SW 1271 (cell line): ENCODE measurements at regions not wholly inside any gene's neighbourhood (a gene's known extent, or its start where the extent isn't known, plus 50 kb on each side); places are given as distances from the start of the nearest gene placed in this dataset.
"Not testable (repeated sequence)": the region's sequence is repeated elsewhere in the genome, so short reads cannot be mapped to it uniquely, and the experiment has no call there.

Experiments
- DNase-seq, 2 experiments: peaks; one replicate each; lab custom pipeline; 2025; lab: John Stamatoyannopoulos, UW

DNA sequence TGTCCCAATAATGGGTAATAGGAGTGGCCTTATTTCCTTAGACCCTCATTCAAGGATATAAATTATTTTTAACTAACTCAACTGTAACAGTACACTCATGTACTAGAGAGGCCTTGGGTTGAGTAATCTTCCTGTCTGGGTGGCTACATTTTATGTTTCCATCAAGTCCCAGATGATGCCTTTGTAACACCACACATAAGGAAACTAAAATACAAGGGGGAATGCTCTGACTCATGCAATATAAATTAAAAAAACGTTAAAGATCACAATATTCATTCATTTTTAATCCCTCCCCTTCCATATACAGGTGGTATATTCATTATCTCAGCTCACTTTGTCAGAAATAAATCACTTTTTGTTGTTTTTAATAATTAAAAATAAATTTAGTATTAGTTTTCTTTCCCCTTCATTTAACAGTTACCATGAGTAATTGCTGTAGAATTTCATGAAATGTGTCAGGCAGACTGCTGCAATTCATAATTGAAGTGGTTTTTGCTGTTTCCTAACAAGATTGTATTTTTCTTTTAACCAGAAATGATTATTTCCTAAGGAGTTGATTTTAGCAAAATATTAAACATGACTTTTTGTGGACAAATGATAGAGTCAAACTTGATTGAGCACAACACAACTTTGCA lies 1403.6 kb downstream of the SUCLG1 start:
- DNase-seq = peak; percentile 29 to 50

DNA sequence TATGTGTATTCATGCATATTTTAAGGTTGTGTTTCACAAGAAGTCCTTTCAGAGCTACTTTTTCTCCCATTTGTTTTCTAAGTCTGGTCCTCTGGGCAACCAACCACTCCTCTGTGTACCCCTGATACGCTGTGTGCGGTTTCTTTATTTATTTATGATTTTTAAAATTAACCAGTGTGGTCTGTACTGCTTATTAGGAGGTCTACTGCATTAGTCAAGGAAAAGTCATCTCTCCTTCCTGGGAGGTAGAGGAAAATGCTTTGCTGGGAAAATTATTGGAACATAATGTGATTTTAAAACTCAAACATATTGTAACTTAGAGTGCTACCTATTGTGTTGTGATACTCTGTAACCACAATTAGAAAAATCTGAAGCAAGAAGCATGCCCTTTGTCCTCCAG lies 1404.3 kb downstream of the SUCLG1 start:
- DNase-seq = no peak

DNA sequence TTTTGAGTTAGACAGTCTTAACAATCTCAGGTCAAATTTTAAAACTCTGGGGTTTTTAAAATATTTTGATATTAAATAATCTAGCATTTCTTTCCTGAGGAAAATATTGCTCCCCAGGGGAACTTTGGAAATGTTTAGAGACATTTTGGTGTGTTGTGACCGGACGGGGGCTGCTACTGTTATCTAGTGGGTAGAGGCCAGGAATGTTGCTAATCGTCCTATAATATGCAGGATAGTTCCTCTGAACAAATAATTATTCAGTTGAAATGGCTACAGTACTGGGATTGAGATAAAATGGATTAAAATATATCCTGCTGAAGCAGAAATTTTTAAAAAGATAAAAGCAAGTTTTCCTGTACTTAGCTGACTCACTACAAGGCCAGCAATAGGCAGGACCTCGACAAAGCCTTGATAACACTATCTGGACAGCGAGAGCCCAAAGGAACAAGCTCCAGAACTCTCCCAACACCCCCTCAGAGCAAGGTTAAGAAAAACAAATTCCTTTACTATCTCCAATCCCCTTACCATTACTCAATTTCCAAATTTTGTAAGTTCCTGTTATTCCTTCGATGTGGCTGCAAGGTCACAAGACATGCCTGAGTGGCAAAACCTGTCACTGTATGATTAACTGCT lies 1407.4 kb downstream of the SUCLG1 start:
- DNase-seq = no peak

DNA sequence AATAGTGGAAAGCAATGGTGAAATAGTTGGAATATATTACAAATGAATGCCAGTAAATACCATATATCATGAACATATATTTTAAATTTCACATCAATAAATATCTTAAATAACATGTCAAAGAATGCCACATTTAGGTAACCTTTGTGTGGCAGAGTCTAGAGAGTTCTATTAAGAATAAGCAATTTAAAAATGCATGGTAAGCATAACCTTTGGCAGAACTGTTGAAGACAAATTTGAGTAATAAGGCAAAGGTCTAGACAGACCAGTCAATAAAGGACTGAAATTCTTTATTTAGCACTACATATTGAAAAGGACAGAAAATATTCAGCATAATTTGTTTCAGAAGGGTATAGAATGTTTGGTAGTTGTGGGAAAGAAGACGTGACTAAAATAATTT lies 1417.0 kb downstream of the SUCLG1 start:
- DNase-seq = no peak

DNA sequence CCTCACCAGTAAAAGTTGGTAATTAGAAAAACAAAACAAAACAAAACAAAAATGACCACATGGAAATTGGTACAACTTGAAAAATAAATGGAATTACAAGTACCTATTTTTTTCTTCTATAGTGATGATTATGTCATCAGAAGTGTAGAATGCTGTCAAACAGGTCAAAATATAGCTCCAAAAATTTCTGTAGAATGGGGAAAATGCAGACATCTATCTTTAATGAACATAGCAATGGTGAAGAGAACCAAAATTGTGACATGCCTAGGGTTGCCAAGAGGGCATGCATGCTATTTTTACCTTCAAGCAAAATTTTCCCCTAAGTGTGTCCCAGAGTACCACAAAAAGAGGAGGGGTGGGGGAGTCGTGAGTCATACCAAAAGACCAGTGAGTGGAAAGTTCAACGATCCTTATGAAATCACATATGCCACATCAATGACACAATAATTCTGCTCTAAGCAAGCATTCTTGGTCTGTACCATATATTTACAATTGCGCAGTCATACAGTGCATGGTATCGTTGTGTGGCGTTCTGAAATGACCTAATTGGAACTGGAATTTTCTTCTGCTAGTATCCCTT lies 1436.4 kb downstream of the SUCLG1 start:
- no peak for DNase-seq

DNA sequence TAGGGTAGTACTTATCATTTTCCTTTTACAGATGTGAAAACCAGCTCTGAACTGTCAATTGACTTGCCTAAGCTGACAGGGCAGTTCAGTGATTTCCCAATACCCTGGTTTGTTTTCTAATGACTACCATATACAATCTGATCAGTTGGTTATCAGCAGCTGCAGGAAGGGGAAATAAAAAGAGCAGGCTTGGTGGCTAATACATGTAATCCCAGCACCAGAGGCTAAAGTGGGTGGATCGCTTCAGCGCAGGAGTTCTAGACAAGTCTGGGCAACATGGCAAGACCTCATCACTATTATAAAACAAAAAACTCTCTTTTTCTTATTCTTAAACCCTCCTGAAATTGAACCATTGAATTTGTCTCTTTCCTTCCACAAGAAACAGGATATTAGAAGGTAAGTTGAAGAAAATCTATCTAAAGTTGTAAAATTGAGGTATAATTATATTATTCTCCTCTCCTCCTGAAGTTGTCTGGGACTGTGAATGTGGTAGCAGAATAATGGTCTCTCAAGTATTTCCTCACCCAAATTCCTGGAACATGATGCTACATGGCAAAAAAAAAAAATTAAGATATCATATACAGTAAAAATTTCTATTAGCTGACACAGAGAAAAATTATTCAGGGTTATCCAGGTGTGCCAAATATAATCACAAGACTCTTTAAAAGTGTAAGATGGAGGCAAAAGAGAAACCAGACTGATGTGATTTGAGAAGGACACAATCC lies 1441.6 kb downstream of the SUCLG1 start:
- DNase-seq = no peak

DNA sequence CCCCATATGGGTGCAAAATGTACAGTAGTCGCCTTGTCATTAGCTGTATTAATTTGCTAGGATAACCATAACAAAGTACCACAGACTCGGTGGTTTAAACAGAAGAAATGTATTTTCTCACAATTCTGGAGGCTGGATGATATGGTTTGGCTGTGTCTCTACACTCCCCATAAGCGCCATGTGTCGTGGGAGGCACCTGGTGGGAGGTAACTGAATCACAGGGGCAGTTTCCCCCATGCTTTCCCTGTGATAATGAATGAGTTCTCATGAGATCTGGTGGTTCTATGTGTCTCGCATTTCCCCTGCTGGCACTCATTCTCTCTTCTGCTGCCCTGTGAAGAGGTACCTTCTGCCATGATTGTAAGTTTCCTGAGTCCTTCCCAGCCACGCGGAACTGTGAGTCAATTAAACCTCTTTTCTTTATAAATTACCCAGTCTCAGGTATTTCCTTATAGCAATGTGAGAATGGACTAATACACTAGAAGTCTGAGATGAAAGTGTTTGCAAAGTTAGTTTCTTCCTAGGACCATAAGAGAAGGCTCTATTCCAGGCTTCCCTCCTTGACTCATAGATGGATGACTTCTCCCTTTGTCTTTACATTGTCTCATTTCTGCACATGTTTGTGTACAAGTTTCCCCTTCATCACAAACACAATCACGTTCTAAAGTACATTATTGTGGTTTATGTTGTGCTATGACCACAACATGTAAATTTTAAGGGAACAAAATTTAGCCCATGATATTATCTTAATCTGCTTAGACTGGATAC lies 1442.6 kb downstream of the SUCLG1 start:
- DNase-seq = no peak

DNA sequence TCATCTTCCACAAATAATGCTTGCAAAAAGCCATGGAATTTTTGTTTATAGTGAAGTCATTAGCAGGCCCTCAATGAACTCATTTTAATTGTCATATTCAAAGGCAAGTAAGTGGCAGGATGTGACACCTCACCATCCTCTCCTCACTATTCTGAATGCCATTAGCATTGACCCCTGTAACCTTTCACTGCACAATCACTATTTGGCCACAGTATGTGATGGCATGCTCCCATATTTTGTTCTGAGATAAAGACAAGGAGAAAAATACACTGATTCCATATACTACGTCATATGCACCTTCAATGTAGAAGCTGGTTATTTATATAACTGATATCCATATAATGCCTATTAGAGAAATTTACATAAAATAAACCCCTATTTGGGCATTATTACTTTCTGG lies 1443.2 kb downstream of the SUCLG1 start:
- DNase-seq = no peak

DNA sequence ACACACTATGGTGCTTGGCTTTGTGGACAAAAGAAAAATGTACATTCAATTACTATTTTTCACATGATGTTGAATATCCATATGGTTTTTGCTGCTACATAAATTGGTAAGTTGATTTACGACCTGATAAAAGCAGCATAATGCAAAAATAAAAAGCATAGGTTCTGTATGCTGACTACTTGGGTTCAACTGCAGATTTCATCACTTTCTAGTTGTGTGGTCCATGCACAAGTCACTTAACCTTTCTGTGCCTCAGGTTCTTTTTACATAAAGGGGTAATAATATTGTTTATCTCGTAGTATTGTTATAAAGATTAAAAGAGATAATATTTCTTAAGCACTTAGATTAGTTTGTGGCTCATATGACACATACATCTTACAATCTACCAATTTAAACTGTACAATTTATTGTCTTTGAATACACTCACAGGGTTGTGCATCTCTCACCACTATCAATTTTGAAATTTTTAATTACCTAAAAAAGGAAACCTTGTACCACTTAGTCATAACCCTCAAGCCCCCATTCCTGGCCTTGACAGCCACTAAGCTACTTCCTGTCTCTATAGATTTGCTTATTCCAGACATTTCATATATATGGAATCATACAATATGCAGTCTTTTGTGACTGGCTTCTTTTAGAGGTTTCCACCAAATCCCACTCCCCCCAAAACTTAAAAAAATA lies 1443.9 kb downstream of the SUCLG1 start:
- DNase-seq = no peak

DNA sequence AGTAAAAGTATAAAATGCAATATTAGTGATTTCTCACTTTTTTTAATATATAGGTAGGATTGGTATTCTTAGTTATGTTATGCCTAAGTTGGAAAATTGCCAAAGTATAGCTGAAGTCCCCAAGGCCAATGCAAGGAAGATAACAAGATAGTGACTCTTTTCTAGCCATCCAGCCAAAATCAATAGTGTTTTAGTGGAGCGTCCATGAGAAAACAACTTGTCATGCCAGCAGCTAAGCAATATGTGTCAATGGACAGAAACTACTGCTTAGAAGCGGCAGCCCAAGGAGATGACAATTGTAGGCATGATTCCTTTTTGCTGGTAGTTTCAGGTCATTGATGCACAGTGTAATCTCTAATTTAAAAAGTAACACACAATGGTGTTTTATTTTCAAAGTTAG lies 1444.6 kb downstream of the SUCLG1 start:
- DNase-seq = no peak

DNA sequence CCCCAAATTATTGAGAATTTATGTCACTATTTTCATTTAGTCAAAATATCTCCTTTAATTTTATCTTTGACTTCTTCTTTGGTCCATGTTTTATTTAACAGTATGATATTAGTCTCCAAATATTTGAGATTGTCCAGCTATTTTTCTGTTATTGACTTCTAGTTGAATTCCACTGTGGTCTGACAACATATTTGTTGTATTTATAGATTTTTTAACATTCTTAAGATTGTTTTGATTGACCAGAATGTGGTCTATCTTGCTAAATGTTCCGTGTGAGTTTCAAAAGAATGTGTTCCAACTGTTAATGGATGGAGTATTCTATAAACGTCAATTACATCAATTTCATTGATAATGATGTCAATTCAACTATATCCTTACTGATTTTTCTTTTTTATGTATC lies 1452.1 kb downstream of the SUCLG1 start:
- no peak for DNase-seq

DNA sequence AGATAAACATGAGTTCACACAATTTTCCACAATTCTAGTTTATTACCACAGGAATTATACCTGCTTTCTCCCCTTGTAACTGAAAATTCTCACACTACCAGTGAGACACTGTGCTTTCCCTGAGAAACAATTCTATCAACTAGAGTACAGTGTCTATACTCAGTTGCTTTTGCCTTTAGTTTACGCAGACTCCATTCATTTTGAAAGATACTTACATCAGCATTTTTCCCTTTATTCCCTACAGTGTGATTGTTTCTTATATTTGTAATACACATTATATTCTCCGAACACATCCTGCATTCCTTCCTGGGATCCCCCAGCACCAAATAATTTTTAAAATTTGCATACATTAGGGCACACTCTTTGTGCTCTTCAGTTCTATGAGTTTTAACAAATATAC lies 1455.5 kb downstream of the SUCLG1 start:
- DNase-seq = no peak

DNA sequence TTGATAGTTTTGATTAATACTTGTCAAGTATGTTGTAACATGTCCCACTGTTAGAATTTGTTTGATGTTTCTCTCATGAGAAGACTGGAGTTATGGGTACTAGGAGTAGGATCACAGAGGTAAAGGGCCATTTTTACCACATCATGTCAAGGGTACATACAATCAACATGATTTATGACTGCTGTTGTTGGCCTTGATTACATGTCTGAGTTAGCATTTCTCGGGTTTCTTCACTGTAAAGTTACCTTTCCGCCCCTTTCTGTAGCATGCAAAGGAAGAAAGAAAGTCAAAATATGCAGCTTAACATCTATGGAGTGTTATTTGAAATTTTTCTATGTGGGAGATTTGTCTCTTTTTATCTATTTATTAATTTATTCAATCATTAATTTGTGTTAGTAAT lies 1456.4 kb downstream of the SUCLG1 start:
- DNase-seq = no peak

DNA sequence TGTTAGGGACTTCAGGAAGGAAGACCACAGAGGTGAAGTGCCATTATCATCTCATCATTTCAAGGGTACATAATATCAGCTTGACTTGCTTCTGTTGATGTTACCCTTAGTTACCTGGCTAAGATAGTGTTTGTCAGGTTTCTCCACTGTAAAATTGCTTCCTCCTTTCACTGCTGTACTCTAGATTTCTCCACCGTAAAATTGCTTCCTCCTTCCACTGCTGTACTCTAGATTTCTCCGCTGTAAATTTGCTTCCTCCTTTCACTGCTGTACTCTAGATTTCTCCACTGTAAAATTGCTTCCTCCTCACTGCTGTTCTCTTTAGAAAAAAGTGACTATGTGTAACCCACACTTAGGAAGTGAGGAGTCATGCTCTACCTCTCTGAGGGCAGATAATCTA lies 1460.3 kb downstream of the SUCLG1 start:
- no peak for DNase-seq

DNA sequence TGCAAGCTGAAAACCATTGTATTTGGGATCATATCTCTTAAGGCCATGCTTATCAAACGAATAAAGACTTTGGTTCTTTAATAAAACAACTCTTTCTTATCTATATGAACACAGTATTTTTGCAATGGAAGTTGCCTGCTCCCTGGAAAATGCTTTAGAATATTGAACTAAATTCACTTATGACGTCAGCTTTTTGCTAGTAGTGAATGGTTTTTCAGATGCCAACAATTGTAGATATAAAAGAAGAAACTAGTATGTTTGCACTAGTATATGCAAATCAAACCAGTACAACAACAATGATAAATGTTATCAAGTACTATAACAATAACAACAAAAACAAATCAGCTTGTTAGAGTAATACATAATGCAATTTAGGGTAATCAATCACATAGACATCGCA lies 1462.9 kb downstream of the SUCLG1 start:
- no peak for DNase-seq

DNA sequence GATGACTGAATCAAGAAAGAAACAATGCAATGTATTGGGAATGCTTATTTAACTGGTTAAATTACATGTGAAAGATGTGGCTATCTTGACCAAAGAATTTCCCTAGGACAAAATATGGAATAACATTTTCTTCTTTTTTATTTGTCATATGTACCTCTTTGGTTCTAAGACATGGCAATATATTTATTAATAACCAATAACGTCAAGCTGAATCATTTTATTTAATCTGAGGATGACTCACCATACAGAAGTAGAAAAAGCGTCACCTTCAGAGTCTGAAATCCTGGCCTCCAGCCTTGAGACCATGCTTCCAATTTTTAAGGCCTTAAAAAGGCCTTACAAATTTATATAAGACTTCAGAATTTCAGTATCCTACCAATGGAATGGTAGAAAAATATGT lies 1464.9 kb downstream of the SUCLG1 start:
- DNase-seq = no peak

DNA sequence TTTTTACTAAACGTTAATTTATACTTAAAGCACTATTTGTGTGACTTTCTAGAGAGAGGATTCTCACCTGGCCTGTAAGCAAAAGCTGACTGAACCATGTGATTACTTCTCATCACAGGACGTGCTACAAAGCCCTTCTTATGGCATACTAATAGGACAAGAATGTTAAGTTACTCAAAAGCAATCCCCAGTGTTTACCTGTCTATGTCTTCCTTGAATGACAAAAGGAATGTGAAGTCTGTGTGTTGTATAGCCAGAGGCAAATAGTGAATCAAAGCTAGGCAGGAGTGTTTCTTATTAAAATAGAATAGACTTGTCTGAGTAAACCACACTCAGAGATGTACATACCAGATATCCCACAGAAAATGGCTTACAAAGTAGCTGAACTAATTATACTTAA lies 1465.5 kb downstream of the SUCLG1 start:
- DNase-seq = no peak

DNA sequence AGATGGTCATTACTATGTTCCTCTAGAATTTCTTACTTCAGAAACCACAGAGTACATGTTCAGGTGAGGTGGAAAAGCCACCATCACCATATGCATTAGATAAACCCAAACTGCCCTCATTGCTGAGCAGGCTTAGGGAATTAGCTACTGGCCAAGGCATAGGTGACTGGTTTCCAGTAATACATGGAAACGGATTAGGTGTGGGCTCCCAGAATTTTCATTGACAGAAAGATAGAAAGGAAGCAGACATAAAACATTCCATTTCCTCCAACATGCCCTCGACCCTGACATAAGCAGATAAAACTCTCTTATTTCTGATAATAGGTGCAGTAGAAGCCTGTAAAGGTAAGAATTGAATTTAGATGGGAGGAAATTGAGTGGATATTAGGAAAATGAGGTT lies 1466.1 kb downstream of the SUCLG1 start:
- no peak for DNase-seq

DNA sequence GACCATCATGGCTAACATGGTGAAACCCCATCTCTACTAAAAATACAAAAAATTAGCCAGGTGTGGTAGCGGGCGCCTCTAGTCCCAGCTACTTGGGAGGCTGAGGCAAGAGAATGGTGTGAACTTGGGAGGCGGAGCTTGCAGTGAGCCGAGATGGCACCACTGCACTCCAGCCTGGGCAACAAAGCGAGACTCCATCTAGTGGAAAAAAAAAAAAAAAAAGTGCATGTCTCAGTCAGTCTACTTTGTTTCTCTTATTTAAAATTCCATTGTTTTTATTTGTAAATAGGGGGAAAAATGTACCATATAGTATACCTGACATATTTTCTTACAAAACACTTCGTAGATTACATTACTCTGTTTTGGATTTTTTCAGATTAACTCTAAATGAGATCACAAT lies 1471.4 kb downstream of the SUCLG1 start:
- not testable (repeated sequence) for DNase-seq

DNA sequence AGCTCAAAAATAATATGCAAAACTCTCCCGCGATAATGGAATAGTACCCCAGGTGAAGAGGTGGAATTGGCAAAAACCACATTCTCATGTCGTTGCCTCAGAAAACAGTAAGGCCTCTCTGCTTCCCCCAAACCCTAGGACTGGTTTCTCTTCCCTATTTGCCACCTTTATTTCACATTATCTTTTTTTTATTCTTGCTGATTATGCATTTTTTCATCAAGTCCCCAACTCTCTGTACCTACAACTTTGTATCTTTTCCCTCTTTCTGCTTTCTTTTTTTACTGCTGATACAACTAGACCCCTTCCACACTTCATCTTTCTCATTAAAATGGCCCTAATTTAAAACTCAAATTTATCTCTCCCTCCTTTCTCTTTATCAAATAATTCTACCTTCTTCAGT lies 1472.2 kb downstream of the SUCLG1 start:
- DNase-seq = no peak

DNA sequence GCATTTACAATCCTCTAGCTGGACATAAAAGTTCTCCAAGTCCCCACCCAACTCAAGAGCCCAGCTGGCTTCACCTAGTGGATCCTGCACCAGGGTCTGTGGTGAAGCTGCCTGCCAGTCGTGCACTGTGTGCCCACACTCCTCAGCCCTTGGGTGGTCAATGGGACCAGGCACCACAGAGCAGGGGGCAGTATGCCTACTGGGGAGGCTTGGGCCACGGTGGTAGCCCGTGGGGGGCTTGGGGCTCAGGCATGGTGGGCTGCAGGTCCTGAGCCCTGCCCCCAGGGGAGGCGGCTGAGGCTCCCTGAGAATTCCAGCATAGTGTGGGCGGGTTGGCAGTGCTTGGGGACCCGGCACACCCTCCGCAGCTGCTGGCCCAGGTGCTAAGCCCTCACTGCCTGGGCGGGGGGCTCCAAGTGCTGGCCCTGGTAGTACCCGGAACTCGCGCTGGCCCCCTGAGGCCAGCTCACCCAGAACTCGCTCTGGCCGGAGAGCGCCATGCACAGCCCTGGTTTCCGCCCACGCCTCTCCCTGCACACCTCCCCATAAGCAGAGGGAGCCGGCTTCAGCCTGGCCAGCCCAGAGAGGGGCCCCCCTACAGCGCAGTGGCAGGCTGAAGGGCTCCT lies 1473.4 kb downstream of the SUCLG1 start:
- DNase-seq = no peak
